Dendritic cell treated with granulocyte-macrophage colony-stimulating factor and Interleukin-4, amounts not matched to agents 40 ng/mL and 50 ng/mL, for 4 days (primary cell): ENCODE measurements at regions not wholly inside any gene's neighbourhood (a gene's known extent, or its start where the extent isn't known, plus 50 kb on each side); places are given as distances from the start of the nearest gene placed in this dataset.
"Not testable (repeated sequence)": the region's sequence is repeated elsewhere in the genome, so short reads cannot be mapped to it uniquely, and the experiment has no call there.

Experiments
- H3K27ac Mint-ChIP-seq: one replicate; pipeline ENCODE4 v1.8.0; 2022; ENCODE audit warnings: mild to moderate bottlenecking, mixed read lengths
- H3K27me3 Mint-ChIP-seq: one replicate; pipeline ENCODE4 v1.8.0; 2022; ENCODE audit warnings: mild to moderate bottlenecking, mixed read lengths
- H3K36me3 Mint-ChIP-seq: one replicate; pipeline ENCODE4 v1.8.0; 2022; ENCODE audit warnings: low read depth, mixed read lengths
- H3K4me1 Mint-ChIP-seq: one replicate; pipeline ENCODE4 v1.8.0; 2022; ENCODE audit warnings: low read depth, mixed read lengths
- H3K4me3 Mint-ChIP-seq: one replicate; pipeline ENCODE4 v1.8.0; 2022; ENCODE audit warnings: mild to moderate bottlenecking, moderate library complexity, mixed read lengths
- H3K9me3 Mint-ChIP-seq: one replicate; pipeline ENCODE4 v1.8.0; 2022; ENCODE audit warnings: mixed read lengths
- intact Hi-C: fragments of 100-400 bp; cut with micrococcal nuclease; formaldehyde crosslinking; loops from one replicate; pipeline ENCODE4 v1.15.0; 2022

- Mint-ChIP-seq H3K4me1 (no peaks in the 10 kb centered on the region), H3K27me3 (no peaks in the 10 kb centered on the region), H3K9me3 (peaks cover 9% of the 10 kb centered on the region), H3K4me3 (no peak overlapping the region), H3K27ac (no peak overlapping the region), H3K36me3 (no peaks in the 10 kb centered on the region)
- intact Hi-C loops: no loop called here
Measured at GRCh38 chr6:93678841-93679454, 259.6 kb upstream of the EPHA7 start.

- no peaks in the 10 kb centered on the region for H3K27me3 Mint-ChIP-seq
- H3K4me1 Mint-ChIP-seq: no peaks in the 10 kb centered on the region
- intact Hi-C loops: no loop called here
- H3K36me3 Mint-ChIP-seq: no peaks in the 10 kb centered on the region
- H3K27ac Mint-ChIP-seq: no peak overlapping the region
- no peak overlapping the region for H3K4me3 Mint-ChIP-seq
- no peaks in the 10 kb centered on the region for H3K9me3 Mint-ChIP-seq
Measured at GRCh38 chr6:93677264-93677965, 258.1 kb upstream of the EPHA7 start.

GRCh38 chr6:93676581-93676980 lies 257.2 kb upstream of the EPHA7 start:
- no peak overlapping the region for H3K4me3 Mint-ChIP-seq
- no peaks in the 10 kb centered on the region for H3K36me3 Mint-ChIP-seq
- no peaks in the 10 kb centered on the region for H3K4me1 Mint-ChIP-seq
- no peak overlapping the region for H3K27ac Mint-ChIP-seq
- no peaks in the 10 kb centered on the region for H3K27me3 Mint-ChIP-seq
- intact Hi-C loops: no loop called here
- no peaks in the 10 kb centered on the region for H3K9me3 Mint-ChIP-seq

GRCh38 chr6:93675856-93676417 lies 256.6 kb upstream of the EPHA7 start:
- Mint-ChIP-seq H3K27me3 (no peaks in the 10 kb centered on the region), H3K27ac (no peak overlapping the region), H3K4me1 (no peaks in the 10 kb centered on the region), H3K4me3 (no peak overlapping the region), H3K36me3 (no peaks in the 10 kb centered on the region), H3K9me3 (no peaks in the 10 kb centered on the region)
- intact Hi-C loops: no loop called here

GRCh38 chr6:93663111-93663510 lies 243.8 kb upstream of the EPHA7 start:
- no peak overlapping the region for H3K4me3 Mint-ChIP-seq
- no peaks in the 10 kb centered on the region for H3K4me1 Mint-ChIP-seq
- intact Hi-C loops: no loop called here
- peaks cover 20% of the 10 kb centered on the region for H3K9me3 Mint-ChIP-seq
- H3K36me3 Mint-ChIP-seq: no peaks in the 10 kb centered on the region
- no peak overlapping the region for H3K27ac Mint-ChIP-seq
- H3K27me3 Mint-ChIP-seq: no peaks in the 10 kb centered on the region

- H3K4me3 Mint-ChIP-seq: no peak overlapping the region
- H3K4me1 Mint-ChIP-seq: no peaks in the 10 kb centered on the region
- H3K36me3 Mint-ChIP-seq: no peaks in the 10 kb centered on the region
- no peak overlapping the region for H3K27ac Mint-ChIP-seq
- intact Hi-C loops: no loop called here
- H3K27me3 Mint-ChIP-seq: no peaks in the 10 kb centered on the region
- H3K9me3 Mint-ChIP-seq: peaks cover 20% of the 10 kb centered on the region
Measured at GRCh38 chr6:93654548-93654947, 235.2 kb upstream of the EPHA7 start.

- no peaks in the 10 kb centered on the region for H3K27me3 Mint-ChIP-seq
- peaks cover 5% of the 10 kb centered on the region for H3K9me3 Mint-ChIP-seq
- H3K36me3 Mint-ChIP-seq: no peaks in the 10 kb centered on the region
- H3K4me3 Mint-ChIP-seq: no peak overlapping the region
- no peak overlapping the region for H3K27ac Mint-ChIP-seq
- H3K4me1 Mint-ChIP-seq: no peaks in the 10 kb centered on the region
- intact Hi-C loops: no loop called here
Measured at GRCh38 chr6:93644611-93645010, 225.3 kb upstream of the EPHA7 start.

GRCh38 chr6:93639126-93639525 lies 219.8 kb upstream of the EPHA7 start:
- Mint-ChIP-seq H3K27me3 (no peaks in the 10 kb centered on the region), H3K9me3 (peaks cover 24% of the 10 kb centered on the region), H3K4me1 (no peaks in the 10 kb centered on the region), H3K4me3 (no peak overlapping the region), H3K36me3 (no peaks in the 10 kb centered on the region), H3K27ac (no peak overlapping the region)
- intact Hi-C loops: no loop called here

- H3K4me3 Mint-ChIP-seq, H3K27me3 Mint-ChIP-seq, H3K36me3 Mint-ChIP-seq, H3K4me1 Mint-ChIP-seq, H3K27ac Mint-ChIP-seq, intact Hi-C loops: not testable (repeated sequence)
- H3K9me3 Mint-ChIP-seq: peaks cover 24% of the 10 kb centered on the region
Measured at GRCh38 chr6:93636987-93637664, 217.8 kb upstream of the EPHA7 start.

GRCh38 chr6:93624408-93624807 lies 205.0 kb upstream of the EPHA7 start:
- Mint-ChIP-seq H3K9me3 (no peaks in the 10 kb centered on the region), H3K27ac (no peak overlapping the region), H3K27me3 (no peaks in the 10 kb centered on the region), H3K4me3 (no peak overlapping the region), H3K4me1 (no peaks in the 10 kb centered on the region), H3K36me3 (no peaks in the 10 kb centered on the region)
- intact Hi-C loops: no loop called here

GRCh38 chr6:93621442-93621841 lies 202.1 kb upstream of the EPHA7 start:
- H3K9me3 Mint-ChIP-seq: no peaks in the 10 kb centered on the region
- no peak overlapping the region for H3K4me3 Mint-ChIP-seq
- no peaks in the 10 kb centered on the region for H3K4me1 Mint-ChIP-seq
- no peaks in the 10 kb centered on the region for H3K36me3 Mint-ChIP-seq
- intact Hi-C loops: no loop called here
- H3K27ac Mint-ChIP-seq: no peak overlapping the region
- no peaks in the 10 kb centered on the region for H3K27me3 Mint-ChIP-seq

- no peaks in the 10 kb centered on the region for H3K4me1 Mint-ChIP-seq
- intact Hi-C loops: no loop called here
- H3K27me3 Mint-ChIP-seq: no peaks in the 10 kb centered on the region
- H3K9me3 Mint-ChIP-seq: no peaks in the 10 kb centered on the region
- no peaks in the 10 kb centered on the region for H3K36me3 Mint-ChIP-seq
- no peak overlapping the region for H3K27ac Mint-ChIP-seq
- no peak overlapping the region for H3K4me3 Mint-ChIP-seq
Measured at GRCh38 chr6:93604951-93605350, 185.6 kb upstream of the EPHA7 start.

- no peaks in the 10 kb centered on the region for H3K9me3 Mint-ChIP-seq
- no peaks in the 10 kb centered on the region for H3K27me3 Mint-ChIP-seq
- H3K4me1 Mint-ChIP-seq: no peaks in the 10 kb centered on the region
- H3K4me3 Mint-ChIP-seq: no peak overlapping the region
- no peak overlapping the region for H3K27ac Mint-ChIP-seq
- intact Hi-C loops: no loop called here
- H3K36me3 Mint-ChIP-seq: no peaks in the 10 kb centered on the region
Measured at GRCh38 chr6:93592417-93592816, 173.1 kb upstream of the EPHA7 start.

- H3K4me1 Mint-ChIP-seq: no peaks in the 10 kb centered on the region
- H3K36me3 Mint-ChIP-seq: no peaks in the 10 kb centered on the region
- H3K27me3 Mint-ChIP-seq: no peaks in the 10 kb centered on the region
- H3K4me3 Mint-ChIP-seq: no peak overlapping the region
- H3K9me3 Mint-ChIP-seq: no peaks in the 10 kb centered on the region
- intact Hi-C loops: no loop called here
- no peak overlapping the region for H3K27ac Mint-ChIP-seq
Measured at GRCh38 chr6:93586306-93586705, 166.9 kb upstream of the EPHA7 start.
